ENCODE measurements at regions not wholly inside any gene's neighbourhood (a gene's known extent, or its start where the extent isn't known, plus 50 kb on each side); places are given as distances from the start of the nearest gene placed in this dataset.

DNA sequence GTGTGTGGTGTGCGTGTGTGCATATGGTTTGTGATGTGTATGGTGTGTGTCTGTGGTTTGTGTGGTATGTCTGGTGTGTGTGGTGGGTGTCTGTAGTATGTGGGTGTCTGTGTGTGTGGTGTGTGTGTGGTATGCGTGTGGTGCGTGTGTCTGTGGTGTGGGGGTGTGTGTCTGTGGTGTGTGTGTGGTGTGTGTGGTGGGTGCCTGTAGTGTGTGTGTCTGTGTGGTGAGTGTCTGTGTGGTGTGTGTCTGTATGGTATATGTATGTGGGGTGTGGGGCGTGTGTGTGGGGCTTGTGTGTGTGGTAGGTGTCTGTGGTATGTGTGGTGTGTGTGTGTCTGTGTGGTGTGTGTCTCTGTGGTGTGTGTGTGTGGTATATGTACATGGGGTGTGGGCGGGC is 300.7 kb downstream of the TEX29 start:
- Histone ChIP-seq H3K27me3 (no peaks in the 10 kb centered on the region), H3K4me3 (no peak overlapping the region), H3K27ac (no peak overlapping the region), H3K9me3 (no peaks in the 10 kb centered on the region), H3K4me1 (no peaks in the 10 kb centered on the region), H3K36me3 (ENCODE audit: low read depth, missing control alignments) (no peaks in the 10 kb centered on the region)
- WGBS, 2 donors = 88 to 91% methylated on average over 5 of the region's 5 CpGs
- no peak for TF ChIP-seq POLR2A (IDR thresholded peaks at IDR 0.05)
- TF ChIP-seq, protein P1, sequence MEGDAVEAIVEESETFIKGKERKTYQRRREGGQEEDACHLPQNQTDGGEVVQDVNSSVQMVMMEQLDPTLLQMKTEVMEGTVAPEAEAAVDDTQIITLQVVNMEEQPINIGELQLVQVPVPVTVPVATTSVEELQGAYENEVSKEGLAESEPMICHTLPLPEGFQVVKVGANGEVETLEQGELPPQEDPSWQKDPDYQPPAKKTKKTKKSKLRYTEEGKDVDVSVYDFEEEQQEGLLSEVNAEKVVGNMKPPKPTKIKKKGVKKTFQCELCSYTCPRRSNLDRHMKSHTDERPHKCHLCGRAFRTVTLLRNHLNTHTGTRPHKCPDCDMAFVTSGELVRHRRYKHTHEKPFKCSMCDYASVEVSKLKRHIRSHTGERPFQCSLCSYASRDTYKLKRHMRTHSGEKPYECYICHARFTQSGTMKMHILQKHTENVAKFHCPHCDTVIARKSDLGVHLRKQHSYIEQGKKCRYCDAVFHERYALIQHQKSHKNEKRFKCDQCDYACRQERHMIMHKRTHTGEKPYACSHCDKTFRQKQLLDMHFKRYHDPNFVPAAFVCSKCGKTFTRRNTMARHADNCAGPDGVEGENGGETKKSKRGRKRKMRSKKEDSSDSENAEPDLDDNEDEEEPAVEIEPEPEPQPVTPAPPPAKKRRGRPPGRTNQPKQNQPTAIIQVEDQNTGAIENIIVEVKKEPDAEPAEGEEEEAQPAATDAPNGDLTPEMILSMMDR (IDR thresholded peaks at IDR 0.05) = no peak
- intact Hi-C loops (cut with DNase I; ENCODE audit: low total_unique reads) = no loop called here
- DNase-seq = no peak

DNA sequence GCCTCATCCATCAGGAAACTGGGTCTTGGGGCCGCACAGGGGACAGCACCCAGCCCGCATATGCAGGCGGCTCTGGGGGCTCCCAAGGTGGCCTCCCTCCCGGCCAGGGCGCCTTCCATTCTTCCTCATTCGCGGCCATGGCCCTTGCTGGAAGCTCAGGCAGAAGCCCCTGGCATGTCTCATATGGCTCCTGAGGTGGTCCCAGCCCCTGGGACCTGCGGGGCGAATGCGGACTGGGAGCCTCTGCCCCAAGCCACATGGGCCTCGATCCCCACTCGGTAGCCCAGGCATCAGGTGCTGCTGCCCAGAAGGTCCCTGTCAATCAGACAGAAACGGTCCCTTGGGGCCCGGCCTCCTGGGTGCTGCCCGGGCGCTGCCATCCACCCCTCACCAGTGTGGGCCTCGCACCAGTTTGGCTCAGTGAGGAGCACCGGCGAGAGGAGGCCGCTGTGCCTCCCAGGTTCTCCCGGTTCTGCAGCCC is 301.6 kb downstream of the TEX29 start:
- TF ChIP-seq, protein P1 (IDR thresholded peaks at IDR 0.05) = no peak
- TF ChIP-seq POLR2A (IDR thresholded peaks at IDR 0.05) = no peak

GRCh38 chr13:111623208-111623607 is 302.8 kb downstream of the TEX29 start:
- DNase-seq = no peak
- TF ChIP-seq, protein P1 (IDR thresholded peaks at IDR 0.05) = no peak
- TF ChIP-seq POLR2A (IDR thresholded peaks at IDR 0.05) = no peak
- 68 to 87% methylated on average over 15 to 20 of the region's 20 CpGs for WGBS, 2 donors

More for the DNA sequence above, 301.6 kb downstream of the TEX29 start:
- intact Hi-C loops (cut with DNase I; ENCODE audit: low total_unique reads) = no loop called here
- 73 to 95% methylated on average over 8 to 20 of the region's 21 CpGs for WGBS, 2 donors
- no peak overlapping the region for H3K4me3 ChIP-seq
- H3K36me3 ChIP-seq (ENCODE audit: low read depth, missing control alignments) = no peaks in the 10 kb centered on the region
- no peak for DNase-seq
- H3K27ac ChIP-seq = no peak overlapping the region
- no peaks in the 10 kb centered on the region for H3K9me3 ChIP-seq
- no peaks in the 10 kb centered on the region for H3K27me3 ChIP-seq
- no peaks in the 10 kb centered on the region for H3K4me1 ChIP-seq

GRCh38 chr13:111623743-111624505 is 303.5 kb downstream of the TEX29 start:
- no peak for TF ChIP-seq POLR2A (IDR thresholded peaks at IDR 0.05)
- TF ChIP-seq, protein P1 (IDR thresholded peaks at IDR 0.05) = no peak
- H3K9me3 ChIP-seq = no peaks in the 10 kb centered on the region
- no peak for DNase-seq
- H3K27me3 ChIP-seq = no peaks in the 10 kb centered on the region
- no peaks in the 10 kb centered on the region for H3K36me3 ChIP-seq (ENCODE audit: low read depth, missing control alignments)
- intact Hi-C loops (cut with DNase I; ENCODE audit: low total_unique reads) = no loop called here
- no peaks in the 10 kb centered on the region for H3K4me1 ChIP-seq
- H3K4me3 ChIP-seq = no peak overlapping the region
- 85 to 88% methylated on average over 28 of the region's 28 CpGs for WGBS, 2 donors
- no peak overlapping the region for H3K27ac ChIP-seq

More at GRCh38 chr13:111623208-111623607, 302.8 kb downstream of the TEX29 start:
- intact Hi-C loops (cut with DNase I; ENCODE audit: low total_unique reads) = no loop called here
- H3K4me1 ChIP-seq = no peaks in the 10 kb centered on the region
- H3K27me3 ChIP-seq = no peaks in the 10 kb centered on the region
- no peaks in the 10 kb centered on the region for H3K36me3 ChIP-seq (ENCODE audit: low read depth, missing control alignments)
- H3K27ac ChIP-seq = no peak overlapping the region
- no peak overlapping the region for H3K4me3 ChIP-seq
- no peaks in the 10 kb centered on the region for H3K9me3 ChIP-seq

All from testis (tissue), 2 donors.